ENCODE measurements at regions not wholly inside any gene's neighbourhood (a gene's known extent, or its start where the extent isn't known, plus 50 kb on each side); places are given as distances from the start of the nearest gene placed in this dataset.

DNA sequence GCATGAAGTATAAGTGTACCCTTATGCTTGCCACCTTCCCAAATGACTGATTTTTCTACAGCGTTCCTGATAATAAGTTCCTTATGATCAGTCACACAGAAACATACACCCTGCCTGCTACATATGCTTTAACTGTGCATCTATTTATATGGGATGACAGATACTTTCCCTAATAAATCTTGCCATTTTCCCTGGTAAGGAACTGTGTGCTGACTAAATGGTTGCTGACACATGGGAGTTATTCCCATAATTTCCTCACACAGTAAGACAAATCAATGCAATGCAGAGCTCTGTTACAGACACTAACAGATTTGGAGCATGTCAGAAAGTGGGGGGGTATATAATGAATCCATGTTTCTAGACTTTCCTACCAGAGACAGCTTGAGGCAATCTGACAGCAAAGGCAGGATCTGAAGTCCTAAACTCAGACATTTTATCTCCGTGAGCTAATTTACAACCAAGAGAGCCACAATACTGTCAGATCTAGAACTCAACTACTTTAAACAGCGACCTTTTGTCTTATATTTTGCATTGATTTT lies 86.9 kb upstream of the TCF12 start:
- Histone ChIP-seq H3K27ac (ENCODE audit: low read depth, low read length) (no peak overlapping the region), H3K9me3 (ENCODE audit: control insufficient read depth, insufficient read depth, low read length) (no peaks in the 10 kb centered on the region), H4K20me1 (ENCODE audit: control insufficient read depth, insufficient read depth, low read depth, low read length) (no peaks in the 10 kb centered on the region), H3K9me2 (replicated peaks; ENCODE audit: control insufficient read depth, low read length) (no peaks in the 10 kb centered on the region), H3K4me3 (ENCODE audit: low read length) (no peak overlapping the region), H3K27me3 (ENCODE audit: control insufficient read depth, low read length) (no peaks in the 10 kb centered on the region), H3K36me3 (ENCODE audit: control insufficient read depth, low read length) (no peaks in the 10 kb centered on the region), H3K79me2 (ENCODE audit: control insufficient read depth, low read length) (no peaks in the 10 kb centered on the region), H3F3A (ENCODE audit: control insufficient read depth, insufficient read depth) (peaks cover 6% of the 10 kb centered on the region; the same call in 1 of the 2 replicates), H3K4me1 (ENCODE audit: control insufficient read depth, low read length) (peaks cover 44% of the 10 kb centered on the region), H3K4me2 (ENCODE audit: low read length) (no peak overlapping the region)
- no peak for TF ChIP-seq EZH2phosphoT487 (IDR thresholded peaks at IDR 0.05; ENCODE audit: borderline replicate concordance, low read length)
- TF ChIP-seq, protein P1, sequence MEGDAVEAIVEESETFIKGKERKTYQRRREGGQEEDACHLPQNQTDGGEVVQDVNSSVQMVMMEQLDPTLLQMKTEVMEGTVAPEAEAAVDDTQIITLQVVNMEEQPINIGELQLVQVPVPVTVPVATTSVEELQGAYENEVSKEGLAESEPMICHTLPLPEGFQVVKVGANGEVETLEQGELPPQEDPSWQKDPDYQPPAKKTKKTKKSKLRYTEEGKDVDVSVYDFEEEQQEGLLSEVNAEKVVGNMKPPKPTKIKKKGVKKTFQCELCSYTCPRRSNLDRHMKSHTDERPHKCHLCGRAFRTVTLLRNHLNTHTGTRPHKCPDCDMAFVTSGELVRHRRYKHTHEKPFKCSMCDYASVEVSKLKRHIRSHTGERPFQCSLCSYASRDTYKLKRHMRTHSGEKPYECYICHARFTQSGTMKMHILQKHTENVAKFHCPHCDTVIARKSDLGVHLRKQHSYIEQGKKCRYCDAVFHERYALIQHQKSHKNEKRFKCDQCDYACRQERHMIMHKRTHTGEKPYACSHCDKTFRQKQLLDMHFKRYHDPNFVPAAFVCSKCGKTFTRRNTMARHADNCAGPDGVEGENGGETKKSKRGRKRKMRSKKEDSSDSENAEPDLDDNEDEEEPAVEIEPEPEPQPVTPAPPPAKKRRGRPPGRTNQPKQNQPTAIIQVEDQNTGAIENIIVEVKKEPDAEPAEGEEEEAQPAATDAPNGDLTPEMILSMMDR (IDR thresholded peaks at IDR 0.05; ENCODE audit: low read depth, low read length, poor library complexity, severe bottlenecking) = no peak

DNA sequence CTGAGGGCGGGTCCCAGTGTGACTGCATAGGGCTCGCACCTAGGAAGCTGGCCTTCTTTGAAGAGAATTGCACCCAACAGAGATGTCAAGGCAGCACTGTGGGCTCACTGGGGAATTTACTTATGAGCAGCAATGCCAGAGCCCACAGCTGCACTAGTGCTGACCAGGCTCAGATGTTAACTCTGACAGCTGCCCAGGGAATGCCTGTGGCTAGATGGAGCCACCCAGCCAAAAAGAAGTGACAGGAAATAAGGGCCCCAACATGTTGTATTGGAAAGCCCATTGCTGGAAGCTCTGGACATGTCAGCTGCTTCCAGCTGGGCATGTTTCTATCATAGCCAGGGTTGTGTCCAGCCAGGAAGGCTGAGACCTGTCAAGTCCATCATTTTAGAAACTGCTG lies 90.9 kb upstream of the ZNF280D start:
- no peaks in the 10 kb centered on the region for H3F3A ChIP-seq (ENCODE audit: control insufficient read depth, insufficient read depth)
- no peak for TF ChIP-seq EZH2phosphoT487 (IDR thresholded peaks at IDR 0.05; ENCODE audit: borderline replicate concordance, low read length)
- TF ChIP-seq, protein P1 (IDR thresholded peaks at IDR 0.05; ENCODE audit: low read depth, low read length, poor library complexity, severe bottlenecking) = no peak
- H3K9me3 ChIP-seq (ENCODE audit: control insufficient read depth, insufficient read depth, low read length) = no peaks in the 10 kb centered on the region
- no peak overlapping the region for H3K4me2 ChIP-seq (ENCODE audit: low read length)
- no peak overlapping the region for H3K27ac ChIP-seq (ENCODE audit: low read depth, low read length)
- no peaks in the 10 kb centered on the region for H3K9me2 ChIP-seq (replicated peaks; ENCODE audit: control insufficient read depth, low read length)
- H3K27me3 ChIP-seq (ENCODE audit: control insufficient read depth, low read length) = no peaks in the 10 kb centered on the region
- no peaks in the 10 kb centered on the region for H3K79me2 ChIP-seq (ENCODE audit: control insufficient read depth, low read length)
- H4K20me1 ChIP-seq (ENCODE audit: control insufficient read depth, insufficient read depth, low read depth, low read length) = no peaks in the 10 kb centered on the region
- no peaks in the 10 kb centered on the region for H3K36me3 ChIP-seq (ENCODE audit: control insufficient read depth, low read length)
- H3K4me3 ChIP-seq (ENCODE audit: low read length) = no peak overlapping the region
- peaks cover 34% of the 10 kb centered on the region for H3K4me1 ChIP-seq (ENCODE audit: control insufficient read depth, low read length)

DNA sequence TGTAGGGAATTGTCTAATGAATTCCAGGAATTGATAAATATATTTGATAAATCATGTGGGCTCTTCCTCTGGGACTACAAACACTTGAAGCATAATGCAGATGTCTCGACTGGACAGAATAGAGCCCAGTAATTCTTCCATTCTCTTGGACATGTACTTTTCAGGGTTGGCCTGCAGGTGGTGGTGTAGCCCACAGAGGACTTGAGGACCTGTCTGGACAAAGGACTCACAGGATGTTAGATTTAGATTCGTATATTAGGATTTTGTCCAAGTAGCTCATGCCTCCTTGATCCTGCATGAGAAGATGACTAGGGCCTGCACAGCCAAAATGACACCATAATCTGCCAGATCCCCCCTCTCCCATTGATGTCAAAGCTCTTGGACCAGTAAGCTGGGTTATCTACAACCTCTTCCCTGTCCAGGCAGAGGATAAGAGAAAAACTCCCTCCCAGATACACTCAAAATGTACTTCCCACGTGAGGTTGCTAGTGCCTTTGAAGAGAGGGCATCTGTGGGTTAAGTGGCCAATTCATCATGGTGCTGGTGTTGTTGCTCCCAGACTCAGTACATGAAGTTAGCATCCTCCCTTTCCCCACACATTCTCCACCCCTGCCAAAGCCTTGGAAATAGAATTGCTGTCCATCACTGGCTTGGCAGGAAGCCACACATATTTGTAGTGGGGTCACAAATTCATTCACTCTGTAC lies 88.6 kb upstream of the ZNF280D start:
- Histone ChIP-seq H3K4me1 (ENCODE audit: control insufficient read depth, low read length) (peaks cover 26% of the 10 kb centered on the region), H3F3A (ENCODE audit: control insufficient read depth, insufficient read depth) (no peaks in the 10 kb centered on the region), H3K27me3 (ENCODE audit: control insufficient read depth, low read length) (no peaks in the 10 kb centered on the region), H3K36me3 (ENCODE audit: control insufficient read depth, low read length) (no peaks in the 10 kb centered on the region), H3K9me2 (replicated peaks; ENCODE audit: control insufficient read depth, low read length) (no peaks in the 10 kb centered on the region), H3K4me3 (ENCODE audit: low read length) (no peak overlapping the region), H3K4me2 (ENCODE audit: low read length) (no peak overlapping the region), H3K27ac (ENCODE audit: low read depth, low read length) (no peak overlapping the region), H3K79me2 (ENCODE audit: control insufficient read depth, low read length) (no peaks in the 10 kb centered on the region), H4K20me1 (ENCODE audit: control insufficient read depth, insufficient read depth, low read depth, low read length) (no peaks in the 10 kb centered on the region), H3K9me3 (ENCODE audit: control insufficient read depth, insufficient read depth, low read length) (no peaks in the 10 kb centered on the region)
- TF ChIP-seq EZH2phosphoT487 (IDR thresholded peaks at IDR 0.05; ENCODE audit: borderline replicate concordance, low read length) = no peak
- TF ChIP-seq, protein P1 (IDR thresholded peaks at IDR 0.05; ENCODE audit: low read depth, low read length, poor library complexity, severe bottlenecking) = peak; percentile 70
